Fibroblast of lung (primary cell): ENCODE measurements at regions not wholly inside any gene's neighbourhood (a gene's known extent, or its start where the extent isn't known, plus 50 kb on each side); places are given as distances from the start of the nearest gene placed in this dataset.
"Not testable (repeated sequence)": the region's sequence is repeated elsewhere in the genome, so short reads cannot be mapped to it uniquely, and the experiment has no call there.

Source experiments
- DNase-seq, 2 donors: peaks; one replicate each; pipeline versions ENCODE4 v3.0.0 to v3.0.0-alpha.2; 2010; ENCODE audit warnings: low read depth in 2 of 2
- H2AFZ ChIP-seq: 2 replicates; pipeline ENCODE4 v1.5.1; 2012; ENCODE audit warnings: low read length, control low read depth, inconsistent platforms
- H3K27ac ChIP-seq: 2 replicates; pipeline ENCODE4 v1.5.1; 2011; ENCODE audit warnings: low read length, control low read depth; ENCODE audit not compliant: insufficient read depth
- H3K27me3 ChIP-seq: 2 replicates; pipeline ENCODE4 v1.5.1; 2011; ENCODE audit warnings: mild to moderate bottlenecking, low read length; ENCODE audit not compliant: control insufficient read depth, insufficient read depth
- H3K36me3 ChIP-seq: 2 replicates; pipeline ENCODE4 v1.5.1; 2011; ENCODE audit warnings: low read length; ENCODE audit not compliant: control insufficient read depth, insufficient read depth
- H3K4me1 ChIP-seq: 2 replicates; pipeline ENCODE4 v1.5.1; 2011; ENCODE audit warnings: low read length; ENCODE audit not compliant: control insufficient read depth, insufficient read depth; ENCODE audit errors: extremely low read depth
- H3K4me2 ChIP-seq: 2 replicates; pipeline ENCODE4 v1.5.1; 2011; ENCODE audit warnings: low read length, control low read depth; ENCODE audit not compliant: insufficient read depth; ENCODE audit errors: extremely low read depth
- H3K4me3 ChIP-seq, 4 experiments: fragments of 200-600 bp in 1 of 4; sonication (generic) in 1 of 4; replicated peaks in 1 of 4; 2 replicates each; pipeline ENCODE4 v1.5.1; 2011 to 2016; ENCODE audit warnings: low read length in 4 of 4, low read depth in 3 of 4, mild to moderate bottlenecking in 3 of 4, control low read depth in 2 of 4, inconsistent platforms in 1 of 4, mixed read lengths in 1 of 4; ENCODE audit not compliant: insufficient read depth in 1 of 4; ENCODE audit errors: control extremely low read depth in 1 of 4
- H3K79me2 ChIP-seq: 2 replicates; pipeline ENCODE4 v1.5.1; 2012; ENCODE audit warnings: mild to moderate bottlenecking, low read length, inconsistent platforms; ENCODE audit not compliant: control insufficient read depth, insufficient read depth
- H3K9ac ChIP-seq: 2 replicates; pipeline ENCODE4 v1.5.1; 2011; ENCODE audit warnings: mild to moderate bottlenecking, low read length, control low read depth; ENCODE audit not compliant: insufficient read depth
- H3K9me3 ChIP-seq: 2 replicates; pipeline ENCODE4 v1.5.1; 2012; ENCODE audit warnings: low read depth, low read length; ENCODE audit not compliant: control insufficient read depth, insufficient read depth
- H4K20me1 ChIP-seq: 2 replicates; pipeline ENCODE4 v1.5.1; 2011; ENCODE audit warnings: low read length; ENCODE audit not compliant: control insufficient read depth, insufficient read depth; ENCODE audit errors: extremely low read depth
- CTCF ChIP-seq, 2 donors: IDR thresholded peaks in 1 of 2; conservative IDR thresholded peaks in 1 of 2; 1 replicate in 1 of 2; 2 replicates in 1 of 2; pipeline ENCODE4 v1.5.1; 2011 to 2012; ENCODE audit warnings: low read length in 2 of 2, control low read depth in 1 of 2, inconsistent platforms in 1 of 2, low read depth in 1 of 2, mild to moderate bottlenecking in 1 of 2
- EZH2 ChIP-seq: IDR thresholded peaks from 2 replicates; pipeline ENCODE4 v1.5.1; 2012; ENCODE audit warnings: low read length, control low read depth, mild to moderate bottlenecking; ENCODE audit errors: missing control alignments

- no peaks in the 10 kb centered on the region for H3K79me2 ChIP-seq
- no peak for TF ChIP-seq CTCF (conservative IDR thresholded peaks at IDR 0.05 in 1 of 2, IDR thresholded peaks at IDR 0.05 in 1 of 2; ENCODE audit: low read depth in 1 of 2, low read length in 2 of 2)
- TF ChIP-seq EZH2 = no peak
- H3K9me3 ChIP-seq = no peaks in the 10 kb centered on the region
- H3K27me3 ChIP-seq = no peaks in the 10 kb centered on the region
- no peak overlapping the region for H3K4me2 ChIP-seq
- no peaks in the 10 kb centered on the region for H3K4me1 ChIP-seq
- H2AFZ ChIP-seq = no peak overlapping the region
- H3K27ac ChIP-seq = no peak overlapping the region
- no peaks in the 10 kb centered on the region for H3K36me3 ChIP-seq
- H3K9ac ChIP-seq = no peak overlapping the region
- no peaks in the 10 kb centered on the region for H4K20me1 ChIP-seq
- DNase-seq = no peak
- H3K4me3 ChIP-seq = no peak overlapping the region
Observed at GRCh38 chr12:127503246-127503645, 763.7 kb upstream of the TMEM132C start.

DNA sequence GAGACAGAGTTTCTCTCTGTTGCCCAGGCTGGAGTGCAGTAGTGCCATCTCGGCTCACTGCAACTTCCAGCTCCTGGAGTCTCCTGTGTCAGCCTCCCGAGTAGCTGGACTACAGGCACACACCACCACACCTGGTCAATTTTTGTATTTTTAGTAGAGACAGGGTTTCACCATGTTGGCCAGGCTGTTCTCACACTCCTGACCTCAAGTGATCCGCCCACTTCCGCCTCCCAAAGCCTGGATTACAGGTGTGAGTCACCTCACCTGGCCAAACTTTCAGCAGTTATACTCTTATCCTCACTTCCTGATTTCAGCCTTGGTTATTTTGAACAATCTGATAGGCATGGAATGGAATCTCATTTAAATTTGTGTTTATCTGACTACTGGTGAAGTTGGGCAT is 763.0 kb upstream of the TMEM132C start:
- not testable (repeated sequence) for H3K27me3 ChIP-seq, H3K79me2 ChIP-seq, H3K9me3 ChIP-seq, H3K36me3 ChIP-seq, DNase-seq, H2AFZ ChIP-seq, H3K9ac ChIP-seq, H3K4me3 ChIP-seq, H3K4me1 ChIP-seq, H4K20me1 ChIP-seq, H3K27ac ChIP-seq, H3K4me2 ChIP-seq

DNA sequence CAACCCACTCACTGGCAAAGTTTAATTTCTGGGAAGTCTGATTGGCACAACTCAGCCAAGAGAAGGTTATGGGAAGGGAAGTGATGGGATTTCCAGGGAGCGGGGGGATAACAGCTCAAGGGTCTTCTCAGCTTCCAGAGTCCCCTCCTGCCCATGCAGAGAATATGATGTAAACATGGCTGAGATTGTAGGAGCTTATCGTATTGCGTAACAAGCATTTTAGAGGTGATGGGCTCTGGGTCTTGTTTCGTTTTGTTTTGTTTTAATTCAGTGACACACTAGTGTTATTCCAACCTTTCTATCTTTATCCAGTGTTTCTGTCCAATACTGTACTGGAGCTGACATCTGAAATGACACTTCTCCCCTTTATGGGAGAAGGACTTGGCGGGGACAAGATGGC is 762.1 kb upstream of the TMEM132C start:
- no peak for DNase-seq
- Histone ChIP-seq H3K79me2 (no peaks in the 10 kb centered on the region), H3K4me2 (no peak overlapping the region), H4K20me1 (no peaks in the 10 kb centered on the region), H3K27ac (no peak overlapping the region), H2AFZ (no peak overlapping the region), H3K9ac (no peak overlapping the region), H3K9me3 (no peaks in the 10 kb centered on the region), H3K4me3 (no peak overlapping the region), H3K27me3 (no peaks in the 10 kb centered on the region), H3K36me3 (no peaks in the 10 kb centered on the region), H3K4me1 (peaks cover 5% of the 10 kb centered on the region)
- TF ChIP-seq CTCF (conservative IDR thresholded peaks at IDR 0.05 in 1 of 2, IDR thresholded peaks at IDR 0.05 in 1 of 2; ENCODE audit: low read depth in 1 of 2, low read length in 2 of 2) (no peak), EZH2 (no peak)

DNA sequence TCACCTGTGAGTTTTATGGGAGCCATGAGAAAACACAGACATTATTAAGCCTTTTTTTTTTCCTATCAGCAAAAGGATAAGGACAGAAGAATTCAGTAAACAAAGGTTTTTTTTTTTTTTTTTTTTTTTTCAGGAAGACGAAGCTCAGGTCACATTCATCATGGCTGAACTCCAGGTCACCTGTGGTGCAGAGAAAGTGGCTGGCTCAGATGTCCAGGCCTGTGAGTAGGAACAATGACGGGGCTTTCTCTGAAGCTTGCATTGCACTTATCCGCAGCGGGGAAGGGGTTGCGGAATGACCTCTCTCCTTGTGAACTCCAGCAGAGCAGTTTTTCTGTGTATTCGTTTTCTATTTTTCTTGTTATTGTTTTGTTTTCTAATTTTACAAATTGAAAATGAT is 759.6 kb upstream of the TMEM132C start:
- TF ChIP-seq EZH2 = no peak
- TF ChIP-seq CTCF (conservative IDR thresholded peaks at IDR 0.05 in 1 of 2, IDR thresholded peaks at IDR 0.05 in 1 of 2; ENCODE audit: low read depth in 1 of 2, low read length in 2 of 2) = no peak
- Histone ChIP-seq H3K9ac (no peak overlapping the region), H3K27me3 (no peaks in the 10 kb centered on the region), H3K4me1 (peaks cover 5% of the 10 kb centered on the region), H3K4me3 (no peak overlapping the region), H3K4me2 (no peak overlapping the region), H4K20me1 (no peaks in the 10 kb centered on the region), H3K27ac (no peak overlapping the region), H2AFZ (no peak overlapping the region), H3K36me3 (no peaks in the 10 kb centered on the region), H3K79me2 (no peaks in the 10 kb centered on the region), H3K9me3 (no peaks in the 10 kb centered on the region)
- DNase-seq = no peak
